K562 (cell line): ENCODE measurements at regions not wholly inside any gene's neighbourhood (a gene's known extent, or its start where the extent isn't known, plus 50 kb on each side); places are given as distances from the start of the nearest gene placed in this dataset.

Experiments used
- HNRNPH1 ChIP-seq: fragments of 200-400 bp; formaldehyde crosslinking; optimal IDR thresholded peaks from 2 replicates; pipeline ENCODE3; 2017; ENCODE audit warnings: low read depth, mild to moderate bottlenecking, low read length, moderate library complexity
- RAD21 ChIP-seq, 2 experiments: fragments of 250-450 bp in 1 of 2; fragments of 450-650 bp in 1 of 2; sonication (Bioruptor Pico) in 1 of 2; formaldehyde crosslinking in 1 of 2; IDR thresholded peaks in 1 of 2; conservative IDR thresholded peaks in 1 of 2; 2 replicates each; pipeline versions ENCODE4 v1.4.0 to v1.8.0; 2020 to 2022; ENCODE audit warnings: mild to moderate bottlenecking in 2 of 2, moderate library complexity in 1 of 2
- SLC30A9 ChIP-seq: fragments of 250-450 bp; sonication (Bioruptor Pico); IDR thresholded peaks from 2 replicates; pipeline ENCODE4 v1.8.0; 2022; ENCODE audit warnings: mild to moderate bottlenecking, moderate library complexity
- ZNF609 ChIP-seq: sonication (generic); formaldehyde crosslinking; IDR thresholded peaks from 2 replicates; pipeline ENCODE4 v1.8.1; 2023; ENCODE audit warnings: missing genetic modification reagents, mild to moderate bottlenecking, borderline replicate concordance

GRCh38 chr5:8831854-8832253, 714.0 kb downstream of the SEMA5A start:
- no peak for TF ChIP-seq RAD21 (CRISPR knock-in tag; conservative IDR thresholded peaks at IDR 0.05 in 1 of 2, IDR thresholded peaks at IDR 0.05 in 1 of 2)
- TF ChIP-seq HNRNPH1 = no peak
- no peak for TF ChIP-seq ZNF609 (CRISPR knock-in tag)
- no peak for TF ChIP-seq SLC30A9
